ENCODE measurements at regions not wholly inside any gene's neighbourhood (a gene's known extent, or its start where the extent isn't known, plus 50 kb on each side); places are given as distances from the start of the nearest gene placed in this dataset.
A peak's percentile ranks its signal among the peaks of the same experiment; 100 is the strongest.

DNA sequence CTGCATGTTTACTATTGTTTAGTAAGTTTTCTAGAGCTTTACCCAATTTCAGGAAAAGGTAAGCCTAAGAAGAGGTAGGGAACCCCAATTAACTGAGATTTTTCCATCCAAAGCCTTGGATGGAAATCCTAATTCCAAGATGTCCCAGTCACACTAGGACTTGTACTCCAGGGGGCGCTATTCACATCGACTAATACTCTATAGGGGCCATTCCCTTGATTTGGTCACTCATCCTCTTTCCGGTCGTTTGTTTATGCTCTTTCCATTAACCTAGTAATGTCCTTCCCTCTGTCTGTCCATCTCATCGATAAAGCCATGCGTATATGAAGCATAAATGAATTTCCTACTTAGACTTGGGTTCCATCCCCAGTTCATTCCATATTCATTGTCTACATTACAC is 80.8 kb upstream of the FUCA2 start:
- DNase-seq: peak; percentile 19 to 39

DNA sequence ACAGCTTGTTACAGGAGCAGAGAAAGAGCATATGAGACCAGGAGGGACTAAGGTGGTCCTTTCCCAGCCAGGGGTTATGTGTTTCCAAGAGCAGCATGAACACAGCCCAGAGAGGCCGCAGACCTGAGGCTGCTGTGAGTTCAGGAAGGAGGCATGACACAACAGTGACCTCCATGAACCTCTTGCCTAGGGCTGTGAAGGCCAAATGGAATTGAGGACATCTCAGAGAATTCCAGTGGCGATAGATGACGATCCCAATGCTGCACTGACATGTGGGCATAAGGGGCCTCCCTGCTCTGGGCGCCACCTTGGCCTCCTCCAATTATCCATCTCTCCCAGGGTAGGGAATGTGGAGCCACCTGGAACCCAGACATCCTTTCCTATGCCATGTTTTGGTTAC is 79.9 kb upstream of the FUCA2 start:
- DNase-seq: no peak

DNA sequence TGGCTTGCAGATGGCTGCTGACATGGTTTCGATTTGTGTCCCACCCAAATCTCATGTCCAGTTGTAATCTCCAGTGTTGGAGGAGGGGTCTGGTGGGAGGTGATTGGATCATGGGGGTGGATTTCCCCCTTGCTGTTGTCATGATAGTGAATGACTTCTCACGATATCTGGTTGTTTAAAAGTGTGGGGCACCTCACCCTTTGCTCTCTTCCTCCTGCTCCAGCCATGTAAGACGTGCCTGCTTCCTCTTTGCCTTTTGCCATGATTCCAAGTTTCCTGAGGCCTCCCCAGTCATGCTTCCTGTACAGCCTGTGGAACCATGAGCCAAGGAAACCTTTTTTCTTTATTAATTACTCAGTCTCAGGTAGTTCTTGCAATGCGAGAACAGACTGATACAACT is 77.6 kb upstream of the FUCA2 start:
- DNase-seq: no peak

DNA sequence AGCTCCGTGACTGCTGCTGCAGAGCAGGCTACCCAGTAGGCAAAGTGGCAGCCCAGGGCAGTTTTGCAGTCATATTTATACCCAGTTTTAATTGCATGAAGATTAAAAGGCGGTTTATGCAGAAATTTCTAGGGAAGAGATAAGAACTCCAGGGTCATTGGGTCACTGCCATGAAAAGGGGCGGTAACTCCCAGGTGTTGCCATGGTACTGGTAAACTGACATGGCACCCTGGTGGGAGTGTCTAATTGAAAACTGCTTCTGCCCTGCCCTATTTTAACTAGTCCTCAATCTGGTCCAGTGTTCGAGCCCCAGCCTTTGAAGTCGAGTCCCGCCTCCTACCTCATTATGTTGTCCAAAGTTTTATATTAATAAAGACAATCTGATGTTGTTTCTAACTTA is 75.0 kb upstream of the FUCA2 start:
- DNase-seq: no peak

DNA sequence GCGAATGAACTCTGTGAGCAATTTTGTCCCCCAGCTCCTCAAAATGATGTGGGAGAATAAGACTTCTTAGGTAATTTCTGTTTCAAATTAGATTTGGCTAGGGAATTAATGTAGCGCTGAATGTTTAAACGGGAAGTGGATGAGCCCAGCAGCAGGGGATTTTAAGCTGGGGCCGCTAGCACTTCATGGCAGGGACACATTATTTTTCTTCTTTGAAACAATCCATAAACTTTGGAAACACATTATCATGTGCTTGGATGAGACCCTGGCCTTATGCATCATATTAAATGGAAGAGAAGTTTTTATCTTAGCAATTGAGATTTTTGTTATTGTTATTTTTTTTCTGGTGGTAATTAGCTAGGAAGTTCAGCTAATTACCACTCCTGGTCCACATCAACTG is 74.2 kb upstream of the FUCA2 start:
- DNase-seq: no peak

DNA sequence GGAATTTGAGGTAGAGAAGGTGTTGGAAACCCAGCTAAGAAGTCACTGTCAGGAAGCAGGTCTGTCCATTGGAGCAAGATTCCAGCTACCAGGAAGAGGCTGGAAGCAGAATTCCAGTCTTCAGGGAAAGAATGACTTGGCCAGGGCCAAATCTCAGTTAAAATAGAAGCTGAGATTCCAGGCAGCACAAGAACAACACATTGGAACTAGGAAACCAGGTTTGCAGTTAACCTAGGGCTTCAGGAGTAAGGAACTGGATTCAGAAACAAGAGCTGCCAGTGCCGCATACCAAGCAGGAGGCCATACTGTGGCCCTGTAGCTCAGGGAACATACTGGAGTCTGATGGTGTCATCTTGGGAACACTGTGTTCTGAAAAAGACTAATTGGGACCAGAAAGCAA is 73.7 kb upstream of the FUCA2 start:
- DNase-seq: no peak

DNA sequence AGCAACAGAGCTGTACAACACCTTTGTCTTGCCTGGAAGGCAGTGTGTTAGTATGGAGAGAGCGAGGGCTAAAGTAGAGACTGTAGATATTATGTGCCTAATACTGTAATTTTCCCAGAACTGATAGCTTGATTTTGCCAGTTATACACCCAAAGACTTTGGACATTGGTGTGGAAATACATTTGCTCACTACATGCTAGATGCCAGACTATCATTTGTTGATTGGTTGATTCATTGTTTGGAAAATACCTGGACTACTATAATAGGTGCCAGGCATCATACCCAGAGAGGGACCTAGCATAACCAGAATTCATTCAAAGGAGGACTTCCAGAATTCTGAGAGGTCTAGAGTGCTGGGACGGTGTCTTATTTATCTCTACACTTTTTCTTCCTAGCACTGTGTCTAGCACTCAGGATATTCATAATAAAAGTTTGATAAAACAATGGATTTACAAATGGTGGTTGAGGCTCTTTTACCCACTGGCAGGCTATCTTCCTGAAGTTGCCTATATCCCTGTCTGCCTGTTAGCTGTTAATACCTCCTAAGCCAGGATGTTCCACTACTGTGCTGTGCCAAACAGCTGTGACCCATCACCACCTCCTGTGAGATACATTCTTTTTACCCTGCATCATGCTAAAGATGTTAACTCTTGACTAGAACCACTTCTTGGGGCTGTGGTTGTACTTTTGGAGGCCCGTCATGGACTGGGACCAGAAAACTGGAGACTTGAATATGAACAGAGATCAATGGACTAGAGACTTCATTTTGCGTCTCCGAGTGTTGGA is 72.2 kb upstream of the FUCA2 start:
- DNase-seq: no peak

DNA sequence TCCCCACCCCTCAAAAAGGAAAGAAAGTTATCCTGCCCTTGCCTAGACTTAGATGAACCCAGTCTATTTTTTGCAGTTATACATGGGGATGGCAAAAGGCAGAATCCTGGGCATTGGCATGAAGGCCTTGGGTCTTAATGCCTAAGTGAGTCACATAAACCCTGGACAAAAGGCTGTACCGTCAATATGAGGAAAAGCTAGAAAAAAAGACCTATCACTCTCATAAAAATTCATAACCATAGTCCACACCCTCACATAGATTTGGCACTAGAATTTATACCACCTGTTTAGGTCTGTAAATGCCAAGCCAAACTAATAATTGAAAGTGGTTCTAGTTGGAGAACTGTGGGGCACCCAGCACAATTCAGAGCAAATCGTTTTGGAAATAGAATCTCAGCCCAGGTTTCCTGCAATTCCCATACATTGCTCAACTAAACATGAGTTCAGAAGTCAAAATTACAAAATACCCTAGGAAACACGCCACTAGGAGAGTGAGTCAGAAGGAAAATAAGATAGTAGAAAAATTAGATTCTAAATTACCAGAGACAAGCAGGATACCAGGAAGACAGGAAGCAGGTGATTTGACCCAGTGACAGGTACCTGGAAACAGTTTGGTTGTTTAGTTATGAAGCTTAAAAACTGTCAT is 70.4 kb upstream of the FUCA2 start:
- DNase-seq: no peak

DNA sequence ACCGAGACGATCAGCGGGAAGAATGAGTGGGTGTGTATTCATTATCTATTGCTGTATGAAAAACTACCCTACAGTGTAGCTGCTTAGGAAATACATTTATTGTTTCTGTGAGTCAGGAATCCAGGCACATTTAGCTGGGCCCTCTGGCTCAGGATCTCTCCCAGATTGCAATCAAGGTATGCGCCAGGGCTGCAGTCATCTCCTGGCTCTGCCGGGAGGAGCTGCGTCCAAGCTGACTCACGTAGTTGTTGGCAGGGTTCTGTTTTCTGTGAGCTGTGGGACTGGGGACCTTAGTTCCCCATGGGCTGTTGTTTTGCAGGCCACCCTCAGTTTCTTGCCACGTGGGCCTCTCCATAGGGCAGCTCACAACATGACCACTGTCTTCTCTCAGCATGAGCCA is 68.2 kb upstream of the FUCA2 start:
- DNase-seq: no peak

DNA sequence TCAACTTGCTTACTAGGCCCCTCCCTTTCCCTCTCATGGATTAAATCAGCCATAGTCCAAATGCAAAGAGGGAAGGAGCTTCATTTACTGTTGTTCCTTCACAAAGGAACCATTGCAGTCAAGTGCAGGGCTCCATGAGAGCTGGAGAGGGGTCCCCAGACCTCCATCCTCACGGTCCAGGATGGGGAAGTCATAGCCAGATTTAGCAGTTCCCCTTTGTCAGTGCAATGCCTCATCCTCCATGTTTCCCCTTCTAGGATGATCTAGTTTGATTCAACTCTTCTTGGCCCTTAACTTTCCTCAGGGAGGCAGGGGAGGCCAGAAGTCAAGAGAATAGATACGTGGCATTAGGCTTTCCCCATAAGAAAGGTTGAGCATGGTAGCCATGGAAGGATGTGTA is 66.5 kb upstream of the FUCA2 start:
- DNase-seq: no peak

DNA sequence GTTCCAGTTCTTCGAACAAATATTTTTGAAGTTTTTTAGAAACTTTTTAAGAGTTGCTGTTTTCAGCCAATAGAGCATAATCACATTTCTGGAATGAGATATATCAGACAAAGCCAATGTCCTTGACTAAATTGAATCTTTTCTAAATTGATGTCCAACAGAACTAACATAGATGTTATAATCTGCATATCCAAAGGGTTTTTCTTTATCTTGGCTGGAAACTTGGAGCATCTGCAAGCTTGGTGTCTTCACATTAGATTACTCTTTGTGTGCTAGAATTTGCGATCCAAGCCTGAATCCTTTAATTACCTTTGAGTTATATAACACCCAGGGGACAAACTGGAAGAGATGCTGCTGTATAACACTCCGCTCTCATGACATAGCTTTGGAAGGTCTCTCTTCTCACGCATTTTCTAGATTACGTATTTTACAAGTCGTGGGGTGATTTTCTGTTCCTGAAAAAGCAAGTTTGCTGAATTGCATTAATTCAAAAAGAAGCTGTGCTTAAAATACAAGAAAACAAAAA is 64.4 kb upstream of the FUCA2 start:
- no peak for DNase-seq

DNA sequence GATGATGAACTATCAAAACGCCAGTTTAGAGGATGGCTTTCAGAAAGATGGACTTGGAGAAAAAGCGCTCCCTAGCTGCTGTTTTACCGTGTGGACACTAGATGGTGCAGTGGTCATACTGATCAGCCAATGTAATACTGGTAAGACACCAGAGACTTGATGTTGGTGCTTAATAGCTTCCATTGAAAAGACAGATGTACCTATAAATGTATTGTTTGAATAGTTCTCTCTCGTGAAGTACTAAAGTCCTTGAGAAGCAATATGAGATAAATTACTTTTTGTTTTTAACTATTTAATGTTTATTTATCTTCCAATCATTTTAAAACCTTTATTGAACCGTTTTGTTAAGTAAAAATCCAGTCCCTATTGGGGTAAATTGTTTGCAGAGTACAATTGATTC is 63.9 kb upstream of the FUCA2 start:
- DNase-seq: peak; percentile 86 to 89

DNA sequence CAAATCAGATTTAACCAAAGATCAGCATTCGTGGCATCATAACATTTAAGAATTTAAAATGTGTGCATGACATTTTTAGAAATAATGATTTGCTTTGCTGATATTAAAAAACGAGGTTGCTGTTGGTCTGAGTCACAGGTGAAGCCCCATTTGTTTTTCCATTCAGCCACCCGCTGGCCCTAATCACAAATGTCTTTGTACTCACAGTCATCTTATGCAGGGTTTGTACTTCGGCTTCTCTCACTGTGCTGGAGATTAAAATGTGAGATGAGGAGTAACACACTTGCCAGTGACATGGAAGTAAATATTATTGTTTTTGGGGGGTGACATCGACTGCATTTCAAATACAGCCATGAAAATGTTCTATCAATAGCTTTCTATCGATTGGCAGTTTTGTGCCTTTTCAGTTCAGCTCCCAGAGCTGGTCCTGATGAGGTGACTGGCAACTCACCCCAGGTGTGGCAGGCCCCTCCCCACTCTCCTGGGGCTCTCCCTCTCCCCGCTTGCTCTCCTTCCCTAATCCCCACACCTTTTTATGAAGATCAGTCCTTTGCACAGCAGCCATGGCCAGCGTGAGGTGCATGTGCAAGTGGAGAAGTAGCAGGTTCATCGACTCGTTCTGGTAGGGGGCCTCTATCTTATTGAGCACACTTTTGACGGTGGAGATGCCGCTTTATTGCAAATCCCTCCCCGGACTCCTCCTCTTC is 58.8 kb upstream of the FUCA2 start:
- no peak for DNase-seq

DNA sequence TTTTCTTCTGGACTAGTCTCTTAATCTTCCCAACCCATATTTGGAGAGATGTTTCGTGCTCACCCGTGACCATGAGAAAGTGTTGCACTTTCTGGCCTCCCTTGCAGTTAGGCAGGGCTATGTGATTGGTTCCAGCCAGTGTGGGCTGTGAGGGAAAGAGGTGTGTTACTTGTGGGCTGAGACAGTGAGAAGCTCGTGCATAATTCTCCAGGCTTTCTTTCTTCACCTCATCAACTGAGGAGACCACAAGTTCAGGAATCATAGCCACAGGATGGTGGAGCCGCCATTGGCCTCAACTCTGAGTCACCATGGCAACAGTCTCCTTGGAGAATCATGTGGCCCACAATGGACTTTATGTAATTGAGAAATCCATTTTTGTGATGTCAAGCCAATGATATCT is 57.5 kb upstream of the FUCA2 start:
- no peak for DNase-seq

DNA sequence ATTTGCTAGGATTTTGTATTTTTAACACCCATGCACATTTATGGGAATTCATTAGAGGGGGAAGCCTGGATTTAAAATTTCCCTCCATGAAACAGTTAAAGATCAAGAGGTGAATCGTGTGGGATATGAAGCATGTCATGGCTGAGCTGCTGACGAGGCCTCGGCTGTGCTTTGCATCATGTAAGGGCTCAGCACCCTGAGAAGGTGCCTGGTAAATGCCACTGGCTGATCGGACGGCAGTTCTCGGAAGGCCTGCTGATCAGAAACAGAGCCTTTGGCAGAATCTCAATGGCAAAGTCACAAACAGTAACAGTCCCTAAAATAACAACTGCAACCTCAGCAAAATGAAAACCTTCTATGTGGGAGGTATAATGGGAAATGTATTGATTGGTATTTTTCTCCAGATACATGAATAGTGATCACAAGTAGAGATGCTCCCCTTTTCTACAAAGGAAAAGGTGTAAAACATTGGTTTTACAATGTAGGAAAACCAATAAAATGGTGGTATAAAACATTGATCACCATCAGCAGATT is 53.0 kb upstream of the FUCA2 start:
- no peak for DNase-seq

DNA sequence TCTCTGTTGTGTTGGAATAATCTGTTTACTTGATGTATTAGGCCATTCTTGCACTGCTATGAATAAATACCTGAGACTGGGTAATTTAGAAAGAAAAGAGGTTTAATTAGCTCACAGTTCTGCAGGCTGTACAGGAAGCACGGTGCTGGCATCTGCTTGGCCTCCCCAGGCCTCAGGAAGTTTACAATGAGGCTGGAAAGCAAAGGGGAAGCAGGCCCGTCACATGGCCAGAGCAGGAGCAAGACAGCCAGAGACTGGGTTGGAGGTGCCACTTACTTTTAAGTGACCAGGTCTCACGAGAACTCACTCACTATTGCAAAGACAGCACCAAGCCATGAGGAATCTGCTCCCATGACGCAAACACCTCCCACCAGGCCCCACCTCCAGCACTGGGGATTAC is 50.6 kb upstream of the FUCA2 start:
- no peak for DNase-seq
